ENCODE measurements at regions not wholly inside any gene's neighbourhood (a gene's known extent, or its start where the extent isn't known, plus 50 kb on each side); places are given as distances from the start of the nearest gene placed in this dataset.
"Not testable (repeated sequence)": the region's sequence is repeated elsewhere in the genome, so short reads cannot be mapped to it uniquely, and the experiment has no call there.

DNA sequence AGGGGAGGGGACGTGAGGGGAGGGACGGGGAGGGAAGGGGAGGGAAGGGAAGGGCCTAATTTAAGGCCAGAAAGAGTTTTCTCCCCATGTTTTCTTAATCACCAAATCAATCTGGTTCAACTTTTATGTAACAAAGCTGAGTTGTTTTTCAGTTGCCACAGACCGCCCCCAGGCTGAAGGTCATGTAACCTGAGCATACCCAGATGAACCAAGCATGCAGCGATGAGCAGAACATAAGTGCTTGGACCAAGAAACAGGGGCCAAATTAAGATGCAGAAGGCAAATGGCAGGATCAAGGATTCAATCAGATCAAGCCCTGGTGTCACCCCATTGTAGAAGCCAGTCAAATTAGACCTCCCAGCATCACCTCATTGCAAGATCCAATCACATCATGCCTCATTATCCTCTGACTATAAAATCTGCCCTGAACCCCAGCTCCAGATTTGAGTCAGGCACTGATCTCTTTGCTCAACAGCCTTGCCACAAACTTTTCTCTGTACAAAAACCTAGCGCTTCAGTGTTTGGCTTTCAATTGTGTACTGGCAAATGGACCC is 113.5 kb upstream of the TNPO1 start:
- Histone ChIP-seq H3K27ac (ENCODE audit: low read depth, low read length, poor library complexity, severe bottlenecking) (no peak overlapping the region), H3K4me3 (ENCODE audit: low read depth, low read length, poor library complexity, severe bottlenecking) (no peak overlapping the region), H3K27me3 (replicated peaks; ENCODE audit: insufficient read depth, low read depth, low read length, poor library complexity) (no peaks in the 10 kb centered on the region), H3K9me3 (ENCODE audit: low read depth, low read length, poor library complexity, severe bottlenecking) (no peaks in the 10 kb centered on the region), H3K36me3 (ENCODE audit: insufficient read depth, low read length, poor library complexity, severe bottlenecking) (no peaks in the 10 kb centered on the region), H3K4me1 (ENCODE audit: insufficient read depth, low read length, poor library complexity, severe bottlenecking) (no peaks in the 10 kb centered on the region)
- no peak for DNase-seq (ENCODE audit: low spot score)
- ChIA-PET POLR2A (ENCODE audit: low non-redundant PET) (no interaction called here), CTCF (no interaction called here)
- TF ChIP-seq EZH2 (IDR thresholded peaks at IDR 0.05; ENCODE audit: borderline replicate concordance, low read depth, low read length, poor library complexity, severe bottlenecking), result no peak
- TF ChIP-seq, protein P1, sequence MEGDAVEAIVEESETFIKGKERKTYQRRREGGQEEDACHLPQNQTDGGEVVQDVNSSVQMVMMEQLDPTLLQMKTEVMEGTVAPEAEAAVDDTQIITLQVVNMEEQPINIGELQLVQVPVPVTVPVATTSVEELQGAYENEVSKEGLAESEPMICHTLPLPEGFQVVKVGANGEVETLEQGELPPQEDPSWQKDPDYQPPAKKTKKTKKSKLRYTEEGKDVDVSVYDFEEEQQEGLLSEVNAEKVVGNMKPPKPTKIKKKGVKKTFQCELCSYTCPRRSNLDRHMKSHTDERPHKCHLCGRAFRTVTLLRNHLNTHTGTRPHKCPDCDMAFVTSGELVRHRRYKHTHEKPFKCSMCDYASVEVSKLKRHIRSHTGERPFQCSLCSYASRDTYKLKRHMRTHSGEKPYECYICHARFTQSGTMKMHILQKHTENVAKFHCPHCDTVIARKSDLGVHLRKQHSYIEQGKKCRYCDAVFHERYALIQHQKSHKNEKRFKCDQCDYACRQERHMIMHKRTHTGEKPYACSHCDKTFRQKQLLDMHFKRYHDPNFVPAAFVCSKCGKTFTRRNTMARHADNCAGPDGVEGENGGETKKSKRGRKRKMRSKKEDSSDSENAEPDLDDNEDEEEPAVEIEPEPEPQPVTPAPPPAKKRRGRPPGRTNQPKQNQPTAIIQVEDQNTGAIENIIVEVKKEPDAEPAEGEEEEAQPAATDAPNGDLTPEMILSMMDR (conservative IDR thresholded peaks at IDR 0.05; ENCODE audit: low read depth, low read length), result no peak
- intact Hi-C loops (cut with micrococcal nuclease; ENCODE audit: unreplicated experiment), result no loop called here
- no TSS peak for BruUV-seq (replicated peaks)

DNA sequence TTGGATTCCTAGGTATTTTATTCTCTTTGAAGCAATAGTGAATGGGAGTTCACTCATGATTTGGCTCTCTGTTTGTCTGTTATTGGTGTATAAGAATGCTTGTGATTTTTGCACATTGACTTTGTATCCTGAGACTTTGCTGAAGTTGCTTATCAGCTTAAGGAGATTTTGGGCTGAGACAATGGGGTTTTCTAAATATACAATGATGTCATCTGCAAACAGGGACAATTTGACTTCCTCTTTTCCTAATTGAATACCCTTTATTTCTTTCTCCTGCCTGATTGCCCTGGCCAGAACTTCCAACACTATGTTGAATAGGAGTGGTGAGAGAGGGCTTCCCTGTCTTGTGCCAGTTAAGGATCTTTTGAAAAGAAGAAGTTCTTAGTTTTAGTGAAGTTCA is 114.4 kb upstream of the TNPO1 start:
- H3K9me3 ChIP-seq (ENCODE audit: low read depth, low read length, poor library complexity, severe bottlenecking); BruUV-seq (replicated peaks); POLR2A ChIA-PET (ENCODE audit: low non-redundant PET); H3K27ac ChIP-seq (ENCODE audit: low read depth, low read length, poor library complexity, severe bottlenecking); H3K4me3 ChIP-seq (ENCODE audit: low read depth, low read length, poor library complexity, severe bottlenecking); CTCF ChIA-PET; H3K27me3 ChIP-seq (replicated peaks; ENCODE audit: insufficient read depth, low read depth, low read length, poor library complexity); intact Hi-C loops (cut with micrococcal nuclease; ENCODE audit: unreplicated experiment); H3K36me3 ChIP-seq (ENCODE audit: insufficient read depth, low read length, poor library complexity, severe bottlenecking); DNase-seq (ENCODE audit: low spot score); H3K4me1 ChIP-seq (ENCODE audit: insufficient read depth, low read length, poor library complexity, severe bottlenecking): not testable (repeated sequence)

DNA sequence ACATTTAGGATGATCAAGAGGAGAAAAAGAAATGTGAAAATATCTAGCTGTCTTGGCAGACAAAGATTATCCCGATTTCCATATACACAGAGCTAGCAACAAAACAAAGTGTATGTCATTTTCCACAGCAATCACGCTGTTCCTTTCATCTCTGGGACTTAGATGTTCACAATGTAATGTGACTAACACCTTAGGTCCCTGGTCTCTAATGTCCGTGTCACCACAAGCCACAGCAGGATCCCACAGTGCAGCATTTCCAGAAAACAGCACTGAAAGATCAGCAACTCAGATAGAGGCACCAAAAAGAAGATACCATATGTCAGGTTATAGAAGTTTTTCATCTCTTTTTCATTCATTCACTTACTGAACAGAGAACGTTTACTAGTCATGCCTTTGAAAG is 118.0 kb upstream of the TNPO1 start:
- H3K27ac ChIP-seq (ENCODE audit: low read depth, low read length, poor library complexity, severe bottlenecking), result no peak overlapping the region
- intact Hi-C loops (cut with micrococcal nuclease; ENCODE audit: unreplicated experiment), result no loop called here
- POLR2A ChIA-PET (ENCODE audit: low non-redundant PET), result no interaction called here

DNA sequence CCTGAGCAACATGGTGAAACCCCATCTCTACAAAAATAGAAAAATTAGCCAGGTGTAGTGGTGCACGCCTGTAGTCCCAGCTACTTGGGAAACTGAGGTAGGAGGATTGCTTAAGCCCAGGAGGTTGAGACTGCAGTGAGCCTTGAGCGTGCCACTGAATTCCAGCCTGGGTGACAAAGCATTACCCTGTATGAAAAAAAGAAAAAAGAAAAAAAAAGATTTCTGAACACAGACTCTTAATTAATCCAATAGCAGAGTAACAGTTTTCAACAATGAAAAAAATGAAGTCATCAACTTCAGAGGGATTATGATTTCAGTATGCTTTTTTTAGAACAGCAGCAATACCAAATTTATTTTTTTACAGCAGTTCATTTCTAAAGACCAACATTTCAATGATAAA is 118.8 kb upstream of the TNPO1 start:
- H3K9me3 ChIP-seq (ENCODE audit: low read depth, low read length, poor library complexity, severe bottlenecking), result no peaks in the 10 kb centered on the region
- DNase-seq (ENCODE audit: low spot score), result no peak
- TF ChIP-seq, protein P1 (conservative IDR thresholded peaks at IDR 0.05; ENCODE audit: low read depth, low read length), result no peak
- no peak for TF ChIP-seq EZH2 (IDR thresholded peaks at IDR 0.05; ENCODE audit: borderline replicate concordance, low read depth, low read length, poor library complexity, severe bottlenecking)
- intact Hi-C loops (cut with micrococcal nuclease; ENCODE audit: unreplicated experiment), result no loop called here
- no peak overlapping the region for H3K4me3 ChIP-seq (ENCODE audit: low read depth, low read length, poor library complexity, severe bottlenecking)
- no peaks in the 10 kb centered on the region for H3K36me3 ChIP-seq (ENCODE audit: insufficient read depth, low read length, poor library complexity, severe bottlenecking)
- CTCF ChIA-PET, result no interaction called here
- no TSS peak for BruUV-seq (replicated peaks)
- POLR2A ChIA-PET (ENCODE audit: low non-redundant PET), result no interaction called here
- no peak overlapping the region for H3K27ac ChIP-seq (ENCODE audit: low read depth, low read length, poor library complexity, severe bottlenecking)
- peaks cover 7% of the 10 kb centered on the region for H3K27me3 ChIP-seq (replicated peaks; ENCODE audit: insufficient read depth, low read depth, low read length, poor library complexity)
- no peaks in the 10 kb centered on the region for H3K4me1 ChIP-seq (ENCODE audit: insufficient read depth, low read length, poor library complexity, severe bottlenecking)

More for the DNA sequence above, 118.0 kb upstream of the TNPO1 start:
- TF ChIP-seq EZH2 (IDR thresholded peaks at IDR 0.05; ENCODE audit: borderline replicate concordance, low read depth, low read length, poor library complexity, severe bottlenecking), result no peak
- TF ChIP-seq, protein P1 (conservative IDR thresholded peaks at IDR 0.05; ENCODE audit: low read depth, low read length), result no peak
- CTCF ChIA-PET, result no interaction called here
- peaks cover 7% of the 10 kb centered on the region for H3K27me3 ChIP-seq (replicated peaks; ENCODE audit: insufficient read depth, low read depth, low read length, poor library complexity)
- H3K4me1 ChIP-seq (ENCODE audit: insufficient read depth, low read length, poor library complexity, severe bottlenecking), result no peaks in the 10 kb centered on the region
- H3K36me3 ChIP-seq (ENCODE audit: insufficient read depth, low read length, poor library complexity, severe bottlenecking), result no peaks in the 10 kb centered on the region
- H3K9me3 ChIP-seq (ENCODE audit: low read depth, low read length, poor library complexity, severe bottlenecking), result no peaks in the 10 kb centered on the region
- no peak for DNase-seq (ENCODE audit: low spot score)
- no peak overlapping the region for H3K4me3 ChIP-seq (ENCODE audit: low read depth, low read length, poor library complexity, severe bottlenecking)
- no TSS peak for BruUV-seq (replicated peaks)
